ENCODE measurements at regions not wholly inside any gene's neighbourhood (a gene's known extent, or its start where the extent isn't known, plus 50 kb on each side); places are given as distances from the start of the nearest gene placed in this dataset.
"Not testable (repeated sequence)": the region's sequence is repeated elsewhere in the genome, so short reads cannot be mapped to it uniquely, and the experiment has no call there.

- Mint-ChIP-seq H3K9me3 (peaks cover 5% of the 10 kb centered on the region), H3K36me3 (no peaks in the 10 kb centered on the region), H3K4me3 (no peak overlapping the region), H3K27ac (no peak overlapping the region), H3K4me1 (no peaks in the 10 kb centered on the region), H3K27me3 (no peaks in the 10 kb centered on the region)
These were observed 632.8 kb upstream of the RAG2 start for GRCh38 chr11:37230865-37231264.

- H3K4me1 Mint-ChIP-seq: no peaks in the 10 kb centered on the region
- no peak overlapping the region for H3K27ac Mint-ChIP-seq
- H3K27me3 Mint-ChIP-seq: no peaks in the 10 kb centered on the region
- no peaks in the 10 kb centered on the region for H3K36me3 Mint-ChIP-seq
- H3K4me3 Mint-ChIP-seq: no peak overlapping the region
- peaks cover 5% of the 10 kb centered on the region for H3K9me3 Mint-ChIP-seq
These were observed 625.9 kb upstream of the RAG2 start for GRCh38 chr11:37223962-37224361.

- peaks cover 22% of the 10 kb centered on the region for H3K9me3 Mint-ChIP-seq
These were observed 605.0 kb upstream of the RAG2 start for GRCh38 chr11:37203006-37203405.

GRCh38 chr11:37199082-37199481, 601.0 kb upstream of the RAG2 start:
- H3K4me3 Mint-ChIP-seq: no peak overlapping the region
- H3K27me3 Mint-ChIP-seq: no peaks in the 10 kb centered on the region
- H3K36me3 Mint-ChIP-seq: no peaks in the 10 kb centered on the region
- no peaks in the 10 kb centered on the region for H3K4me1 Mint-ChIP-seq
- H3K9me3 Mint-ChIP-seq: peaks cover 14% of the 10 kb centered on the region
- no peak overlapping the region for H3K27ac Mint-ChIP-seq

More at GRCh38 chr11:37203006-37203405, 605.0 kb upstream of the RAG2 start:
- no peaks in the 10 kb centered on the region for H3K27me3 Mint-ChIP-seq
- no peaks in the 10 kb centered on the region for H3K36me3 Mint-ChIP-seq
- no peaks in the 10 kb centered on the region for H3K4me1 Mint-ChIP-seq
- no peak overlapping the region for H3K4me3 Mint-ChIP-seq
- H3K27ac Mint-ChIP-seq: no peak overlapping the region

- Mint-ChIP-seq H3K4me3 (no peak overlapping the region), H3K36me3 (no peaks in the 10 kb centered on the region), H3K27ac (no peak overlapping the region), H3K4me1 (no peaks in the 10 kb centered on the region), H3K9me3 (no peaks in the 10 kb centered on the region), H3K27me3 (no peaks in the 10 kb centered on the region)
These were observed 586.3 kb upstream of the RAG2 start for GRCh38 chr11:37184326-37184725.

GRCh38 chr11:37182031-37182430, 584.0 kb upstream of the RAG2 start:
- Mint-ChIP-seq H3K36me3 (no peaks in the 10 kb centered on the region), H3K9me3 (no peaks in the 10 kb centered on the region), H3K27ac (no peak overlapping the region), H3K4me1 (no peaks in the 10 kb centered on the region), H3K27me3 (no peaks in the 10 kb centered on the region), H3K4me3 (no peak overlapping the region)

- Mint-ChIP-seq H3K9me3 (no peaks in the 10 kb centered on the region), H3K27me3 (no peaks in the 10 kb centered on the region), H3K36me3 (no peaks in the 10 kb centered on the region), H3K4me3 (no peak overlapping the region), H3K27ac (no peak overlapping the region), H3K4me1 (no peaks in the 10 kb centered on the region)
These were observed 579.7 kb upstream of the RAG2 start for GRCh38 chr11:37177721-37178120.

GRCh38 chr11:37171451-37171850, 573.4 kb upstream of the RAG2 start:
- no peaks in the 10 kb centered on the region for H3K4me1 Mint-ChIP-seq
- H3K9me3 Mint-ChIP-seq: no peaks in the 10 kb centered on the region
- H3K27ac Mint-ChIP-seq: no peak overlapping the region
- no peak overlapping the region for H3K4me3 Mint-ChIP-seq
- no peaks in the 10 kb centered on the region for H3K27me3 Mint-ChIP-seq
- no peaks in the 10 kb centered on the region for H3K36me3 Mint-ChIP-seq

GRCh38 chr11:37170311-37170710, 572.3 kb upstream of the RAG2 start:
- Mint-ChIP-seq H3K27ac (no peak overlapping the region), H3K36me3 (no peaks in the 10 kb centered on the region), H3K4me3 (no peak overlapping the region), H3K4me1 (no peaks in the 10 kb centered on the region), H3K27me3 (no peaks in the 10 kb centered on the region), H3K9me3 (no peaks in the 10 kb centered on the region)

GRCh38 chr11:37145434-37145833, 547.4 kb upstream of the RAG2 start:
- H3K27me3 Mint-ChIP-seq, H3K36me3 Mint-ChIP-seq, H3K27ac Mint-ChIP-seq, H3K9me3 Mint-ChIP-seq, H3K4me3 Mint-ChIP-seq, H3K4me1 Mint-ChIP-seq: not testable (repeated sequence)

GRCh38 chr11:37142591-37142990, 544.6 kb upstream of the RAG2 start:
- H3K4me3 Mint-ChIP-seq: no peak overlapping the region
- no peaks in the 10 kb centered on the region for H3K4me1 Mint-ChIP-seq
- H3K27ac Mint-ChIP-seq: no peak overlapping the region
- peaks cover 1% of the 10 kb centered on the region for H3K36me3 Mint-ChIP-seq
- H3K9me3 Mint-ChIP-seq: peaks cover 4% of the 10 kb centered on the region
- no peaks in the 10 kb centered on the region for H3K27me3 Mint-ChIP-seq

GRCh38 chr11:37141707-37142106, 543.7 kb upstream of the RAG2 start:
- Mint-ChIP-seq H3K27ac (no peak overlapping the region), H3K4me1 (no peaks in the 10 kb centered on the region), H3K9me3 (peaks cover 4% of the 10 kb centered on the region), H3K4me3 (no peak overlapping the region), H3K36me3 (peaks cover 1% of the 10 kb centered on the region), H3K27me3 (no peaks in the 10 kb centered on the region)

- not testable (repeated sequence) for H3K27ac Mint-ChIP-seq, H3K27me3 Mint-ChIP-seq, H3K4me1 Mint-ChIP-seq, H3K36me3 Mint-ChIP-seq, H3K9me3 Mint-ChIP-seq, H3K4me3 Mint-ChIP-seq
These were observed 537.6 kb upstream of the RAG2 start for GRCh38 chr11:37135606-37136005.

- Mint-ChIP-seq H3K9me3 (peaks cover 5% of the 10 kb centered on the region), H3K27ac (no peak overlapping the region), H3K27me3 (no peaks in the 10 kb centered on the region), H3K4me1 (no peaks in the 10 kb centered on the region), H3K4me3 (no peak overlapping the region), H3K36me3 (no peaks in the 10 kb centered on the region)
These were observed 536.6 kb upstream of the RAG2 start for GRCh38 chr11:37134637-37135036.

GRCh38 chr11:37124384-37124783, 526.3 kb upstream of the RAG2 start:
- no peaks in the 10 kb centered on the region for H3K27me3 Mint-ChIP-seq
- H3K36me3 Mint-ChIP-seq: no peaks in the 10 kb centered on the region
- no peak overlapping the region for H3K27ac Mint-ChIP-seq
- H3K9me3 Mint-ChIP-seq: peaks cover 3% of the 10 kb centered on the region
- no peaks in the 10 kb centered on the region for H3K4me1 Mint-ChIP-seq
- no peak overlapping the region for H3K4me3 Mint-ChIP-seq

GRCh38 chr11:37115963-37116362, 517.9 kb upstream of the RAG2 start:
- Mint-ChIP-seq H3K36me3 (no peaks in the 10 kb centered on the region), H3K4me1 (no peaks in the 10 kb centered on the region), H3K27me3 (no peaks in the 10 kb centered on the region), H3K4me3 (no peak overlapping the region), H3K9me3 (peaks cover 4% of the 10 kb centered on the region), H3K27ac (no peak overlapping the region)

- no peak overlapping the region for H3K4me3 Mint-ChIP-seq
- no peaks in the 10 kb centered on the region for H3K36me3 Mint-ChIP-seq
- H3K27ac Mint-ChIP-seq: no peak overlapping the region
- no peaks in the 10 kb centered on the region for H3K4me1 Mint-ChIP-seq
- no peaks in the 10 kb centered on the region for H3K27me3 Mint-ChIP-seq
- H3K9me3 Mint-ChIP-seq: peaks cover 8% of the 10 kb centered on the region
These were observed 512.3 kb upstream of the RAG2 start for GRCh38 chr11:37110385-37110784.

GRCh38 chr11:37109286-37109585, 511.2 kb upstream of the RAG2 start:
- Mint-ChIP-seq H3K27me3 (no peaks in the 10 kb centered on the region), H3K4me3 (no peak overlapping the region), H3K36me3 (no peaks in the 10 kb centered on the region), H3K9me3 (peaks cover 8% of the 10 kb centered on the region), H3K4me1 (no peaks in the 10 kb centered on the region), H3K27ac (no peak overlapping the region)

All from activated naive CD4-positive, alpha-beta T cell treated with anti-CD3 and anti-CD28 coated beads, Interleukin-2, amount 50 U/mL, for 24 hours (primary cell).